Glutamatergic neuron (in vitro differentiated cells): ENCODE measurements at regions not wholly inside any gene's neighbourhood (a gene's known extent, or its start where the extent isn't known, plus 50 kb on each side); places are given as distances from the start of the nearest gene placed in this dataset.

Source experiments
- DNase-seq: peaks from one replicate; pipeline ENCODE4 v3.0.0; 2022
- H3K27ac Mint-ChIP-seq: one replicate; pipeline ENCODE4 v1.8.0; 2020; ENCODE audit warnings: mild to moderate bottlenecking, mixed read lengths, inconsistent platforms; ENCODE audit not compliant: unreplicated experiment
- H3K27me3 Mint-ChIP-seq: one replicate; pipeline ENCODE4 v1.8.0; 2020; ENCODE audit warnings: mild to moderate bottlenecking, moderate library complexity, mixed read lengths, inconsistent platforms; ENCODE audit not compliant: unreplicated experiment
- H3K36me3 Mint-ChIP-seq: one replicate; pipeline ENCODE4 v1.8.0; 2020; ENCODE audit warnings: mild to moderate bottlenecking, mixed read lengths, inconsistent platforms; ENCODE audit not compliant: unreplicated experiment
- H3K4me1 Mint-ChIP-seq: one replicate; pipeline ENCODE4 v1.8.0; 2020; ENCODE audit warnings: mild to moderate bottlenecking, low read depth, mixed read lengths, inconsistent platforms; ENCODE audit not compliant: unreplicated experiment
- H3K4me3 Mint-ChIP-seq: one replicate; pipeline ENCODE4 v1.8.0; 2020; ENCODE audit warnings: mild to moderate bottlenecking, mixed read lengths, inconsistent platforms; ENCODE audit not compliant: unreplicated experiment
- H3K9me3 Mint-ChIP-seq: one replicate; pipeline ENCODE4 v1.8.0; 2020; ENCODE audit warnings: mild to moderate bottlenecking, moderate library complexity, mixed read lengths, inconsistent platforms; ENCODE audit not compliant: unreplicated experiment
- TF ChIP-seq, protein P1 (sequence below): fragments of 200-600 bp; sonication (generic); IDR thresholded peaks from one replicate; pipeline ENCODE4 v1.5.0; 2021; ENCODE audit not compliant: partially characterized antibody, unreplicated experiment

DNA sequence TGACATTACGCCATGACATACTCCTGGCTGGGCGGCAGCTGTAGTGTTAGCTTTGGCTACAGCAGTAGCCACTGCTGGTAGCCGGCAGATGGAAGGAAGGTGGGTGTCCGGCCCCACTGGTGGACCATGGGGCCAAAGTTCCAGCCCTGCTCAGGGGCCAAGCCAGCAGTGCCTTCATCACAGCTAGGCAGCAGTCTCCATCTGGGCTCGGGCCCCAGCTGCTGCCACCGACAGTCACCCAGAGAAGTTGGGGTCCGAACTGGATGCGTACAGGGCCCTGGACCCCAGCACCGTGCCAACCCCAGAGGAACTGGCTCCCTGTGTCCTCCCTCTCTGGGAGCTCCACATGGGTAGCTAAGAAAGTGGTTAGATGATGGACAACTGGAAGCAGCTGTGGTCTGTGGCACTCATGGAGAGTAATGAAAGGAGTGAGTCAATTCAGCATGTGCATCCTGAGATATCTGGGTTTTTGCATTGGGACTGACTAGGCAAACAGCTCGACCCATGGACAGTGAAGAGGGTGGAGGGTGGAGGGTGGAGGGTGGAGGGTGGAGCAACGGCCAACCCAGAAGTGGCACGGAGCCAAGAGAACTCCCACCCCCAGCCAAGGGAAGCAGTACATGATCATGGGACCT is 366.6 kb upstream of the GRIA3 start:
- Mint-ChIP-seq H3K9me3 (peaks cover 4% of the 10 kb centered on the region), H3K4me1 (no peaks in the 10 kb centered on the region), H3K36me3 (peaks cover 15% of the 10 kb centered on the region), H3K4me3 (no peak overlapping the region), H3K27ac (no peak overlapping the region), H3K27me3 (peaks cover 2% of the 10 kb centered on the region)
- TF ChIP-seq, protein P1, sequence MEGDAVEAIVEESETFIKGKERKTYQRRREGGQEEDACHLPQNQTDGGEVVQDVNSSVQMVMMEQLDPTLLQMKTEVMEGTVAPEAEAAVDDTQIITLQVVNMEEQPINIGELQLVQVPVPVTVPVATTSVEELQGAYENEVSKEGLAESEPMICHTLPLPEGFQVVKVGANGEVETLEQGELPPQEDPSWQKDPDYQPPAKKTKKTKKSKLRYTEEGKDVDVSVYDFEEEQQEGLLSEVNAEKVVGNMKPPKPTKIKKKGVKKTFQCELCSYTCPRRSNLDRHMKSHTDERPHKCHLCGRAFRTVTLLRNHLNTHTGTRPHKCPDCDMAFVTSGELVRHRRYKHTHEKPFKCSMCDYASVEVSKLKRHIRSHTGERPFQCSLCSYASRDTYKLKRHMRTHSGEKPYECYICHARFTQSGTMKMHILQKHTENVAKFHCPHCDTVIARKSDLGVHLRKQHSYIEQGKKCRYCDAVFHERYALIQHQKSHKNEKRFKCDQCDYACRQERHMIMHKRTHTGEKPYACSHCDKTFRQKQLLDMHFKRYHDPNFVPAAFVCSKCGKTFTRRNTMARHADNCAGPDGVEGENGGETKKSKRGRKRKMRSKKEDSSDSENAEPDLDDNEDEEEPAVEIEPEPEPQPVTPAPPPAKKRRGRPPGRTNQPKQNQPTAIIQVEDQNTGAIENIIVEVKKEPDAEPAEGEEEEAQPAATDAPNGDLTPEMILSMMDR: no peak
- DNase-seq: no peak

DNA sequence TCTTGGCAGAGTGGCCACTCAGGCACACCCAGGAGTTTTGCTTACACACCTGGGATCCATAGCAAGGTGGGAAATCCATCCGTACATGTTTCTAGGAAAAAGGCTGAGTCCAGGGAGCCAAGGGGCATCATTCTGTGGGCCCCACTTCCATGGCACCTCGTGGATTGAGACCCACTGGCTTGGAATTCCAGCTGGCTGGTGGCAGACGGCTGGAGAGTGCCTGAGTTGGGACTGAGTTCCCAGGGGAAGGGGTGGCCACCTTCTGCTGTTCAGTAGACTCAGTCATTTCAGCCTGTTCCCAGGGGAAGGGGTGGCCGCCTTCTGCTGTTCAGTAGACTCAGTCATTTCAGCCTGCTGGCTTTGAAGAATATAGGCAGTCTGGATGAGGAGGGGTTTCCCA is 366.0 kb upstream of the GRIA3 start:
- Mint-ChIP-seq H3K4me1 (no peaks in the 10 kb centered on the region), H3K36me3 (peaks cover 15% of the 10 kb centered on the region), H3K27me3 (peaks cover 2% of the 10 kb centered on the region), H3K9me3 (peaks cover 4% of the 10 kb centered on the region), H3K4me3 (no peak overlapping the region), H3K27ac (no peak overlapping the region)
- TF ChIP-seq, protein P1: no peak
- peak; percentile 21 for DNase-seq

DNA sequence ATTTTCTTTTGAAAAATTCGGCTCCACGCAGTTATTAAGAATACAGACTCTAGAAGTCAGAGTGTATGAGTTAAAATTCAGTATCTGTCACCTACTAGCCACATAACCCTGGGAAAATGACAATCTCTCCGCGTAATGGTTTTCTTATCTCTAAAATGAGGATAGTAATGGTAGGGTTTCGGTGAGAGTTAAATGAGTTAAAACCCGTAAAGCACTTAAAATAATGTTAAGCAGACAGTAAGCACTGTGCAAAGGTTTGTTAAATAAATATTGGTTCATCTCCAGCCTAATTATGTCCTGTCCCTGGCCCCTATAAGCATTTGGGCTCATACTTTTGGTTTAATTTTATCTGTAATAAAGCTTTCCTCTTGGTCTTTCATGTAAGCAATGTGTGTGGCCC is 350.8 kb upstream of the GRIA3 start:
- no peaks in the 10 kb centered on the region for H3K36me3 Mint-ChIP-seq
- H3K27me3 Mint-ChIP-seq: no peaks in the 10 kb centered on the region
- no peaks in the 10 kb centered on the region for H3K9me3 Mint-ChIP-seq
- H3K27ac Mint-ChIP-seq: no peak overlapping the region
- no peak overlapping the region for H3K4me3 Mint-ChIP-seq
- H3K4me1 Mint-ChIP-seq: no peaks in the 10 kb centered on the region
- TF ChIP-seq, protein P1: no peak
- DNase-seq: no peak

DNA sequence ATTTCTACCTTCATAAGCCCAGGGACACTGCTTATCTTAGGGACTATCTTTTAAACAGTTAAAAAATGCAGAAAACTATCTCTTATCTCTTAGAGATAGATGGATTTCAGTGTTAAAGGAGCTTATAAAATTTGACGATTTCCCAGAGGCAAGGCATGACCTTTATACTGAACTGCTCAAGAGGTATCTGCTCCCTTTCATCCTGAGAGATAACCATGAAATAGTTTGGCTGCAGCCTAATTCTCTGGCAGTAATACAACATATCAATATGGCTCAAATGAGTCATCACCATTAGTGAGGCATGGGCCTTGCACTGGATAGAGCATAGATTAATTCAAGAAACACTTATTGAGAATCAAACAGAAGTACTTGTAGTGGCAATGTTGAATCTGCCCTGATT is 348.2 kb upstream of the GRIA3 start:
- Mint-ChIP-seq H3K27me3 (no peaks in the 10 kb centered on the region), H3K4me3 (no peak overlapping the region), H3K9me3 (no peaks in the 10 kb centered on the region), H3K36me3 (no peaks in the 10 kb centered on the region), H3K27ac (no peak overlapping the region), H3K4me1 (no peaks in the 10 kb centered on the region)
- TF ChIP-seq, protein P1: no peak
- DNase-seq: no peak

DNA sequence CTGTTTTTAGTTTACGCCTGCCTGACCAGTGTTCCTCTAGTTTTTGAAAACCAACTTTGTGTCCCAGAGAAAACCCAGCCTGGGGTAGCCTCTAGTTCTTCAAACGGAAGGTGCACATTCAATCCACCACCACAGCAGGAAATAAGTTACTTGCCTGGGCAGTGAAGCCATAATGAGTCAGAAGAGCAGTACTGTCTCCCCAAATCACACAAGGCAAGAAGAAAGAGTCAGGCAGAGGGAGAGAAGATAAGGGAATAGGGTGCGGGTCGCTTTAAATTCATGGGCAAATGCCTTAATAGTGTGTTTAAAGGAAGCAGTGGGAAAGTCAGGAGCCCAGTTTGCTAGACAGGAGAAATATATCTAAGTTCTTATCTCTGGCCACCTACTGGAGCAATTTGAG is 333.8 kb upstream of the GRIA3 start:
- H3K4me3 Mint-ChIP-seq: no peak overlapping the region
- no peak for DNase-seq
- H3K9me3 Mint-ChIP-seq: no peaks in the 10 kb centered on the region
- no peak overlapping the region for H3K27ac Mint-ChIP-seq
- no peaks in the 10 kb centered on the region for H3K4me1 Mint-ChIP-seq
- TF ChIP-seq, protein P1: no peak
- H3K36me3 Mint-ChIP-seq: no peaks in the 10 kb centered on the region
- no peaks in the 10 kb centered on the region for H3K27me3 Mint-ChIP-seq
